ENCODE measurements at regions not wholly inside any gene's neighbourhood (a gene's known extent, or its start where the extent isn't known, plus 50 kb on each side); places are given as distances from the start of the nearest gene placed in this dataset.

DNA sequence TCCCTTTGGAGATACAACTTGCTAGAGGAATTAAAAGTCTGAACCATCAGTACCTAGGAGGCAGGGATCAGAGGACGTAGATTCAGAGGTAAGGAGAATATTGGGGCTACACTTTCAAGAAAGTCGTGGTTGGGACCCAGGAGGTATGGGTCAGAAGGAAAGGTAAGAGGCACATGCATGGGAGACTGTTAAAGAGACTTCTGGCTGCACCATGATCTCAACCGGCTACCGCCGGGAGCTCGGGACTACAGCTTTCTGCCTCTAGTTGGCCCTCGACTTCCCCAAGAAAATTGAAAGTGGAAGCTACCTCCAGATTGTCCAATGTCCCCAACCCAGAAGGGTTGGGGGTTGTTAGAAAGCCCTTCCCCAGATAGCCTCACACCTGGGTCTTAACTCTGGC is 355.7 kb upstream of the TMPRSS15 start:
- TF ChIP-seq, protein P1, sequence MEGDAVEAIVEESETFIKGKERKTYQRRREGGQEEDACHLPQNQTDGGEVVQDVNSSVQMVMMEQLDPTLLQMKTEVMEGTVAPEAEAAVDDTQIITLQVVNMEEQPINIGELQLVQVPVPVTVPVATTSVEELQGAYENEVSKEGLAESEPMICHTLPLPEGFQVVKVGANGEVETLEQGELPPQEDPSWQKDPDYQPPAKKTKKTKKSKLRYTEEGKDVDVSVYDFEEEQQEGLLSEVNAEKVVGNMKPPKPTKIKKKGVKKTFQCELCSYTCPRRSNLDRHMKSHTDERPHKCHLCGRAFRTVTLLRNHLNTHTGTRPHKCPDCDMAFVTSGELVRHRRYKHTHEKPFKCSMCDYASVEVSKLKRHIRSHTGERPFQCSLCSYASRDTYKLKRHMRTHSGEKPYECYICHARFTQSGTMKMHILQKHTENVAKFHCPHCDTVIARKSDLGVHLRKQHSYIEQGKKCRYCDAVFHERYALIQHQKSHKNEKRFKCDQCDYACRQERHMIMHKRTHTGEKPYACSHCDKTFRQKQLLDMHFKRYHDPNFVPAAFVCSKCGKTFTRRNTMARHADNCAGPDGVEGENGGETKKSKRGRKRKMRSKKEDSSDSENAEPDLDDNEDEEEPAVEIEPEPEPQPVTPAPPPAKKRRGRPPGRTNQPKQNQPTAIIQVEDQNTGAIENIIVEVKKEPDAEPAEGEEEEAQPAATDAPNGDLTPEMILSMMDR (IDR thresholded peaks at IDR 0.05; ENCODE audit: extremely low read depth in 1 of 2, insufficient read depth in 1 of 2, low read depth in 1 of 2, low read length in 2 of 2) = no peak
- no peak for TF ChIP-seq MYC (IDR thresholded peaks at IDR 0.05; ENCODE audit: low read depth, low read length)
- TF ChIP-seq POLR2A (IDR thresholded peaks at IDR 0.05; ENCODE audit: low read depth, low read length) = no peak
- no peak for TF ChIP-seq POLR2AphosphoS5 (IDR thresholded peaks at IDR 0.05; ENCODE audit: insufficient read depth, low read depth, low read length)
- TF ChIP-seq GATA2 (IDR thresholded peaks at IDR 0.05; ENCODE audit: insufficient read depth, insufficient read length, low read depth, low read length) = no peak
- TF ChIP-seq EZH2 (IDR thresholded peaks at IDR 0.05; ENCODE audit: borderline replicate concordance, low read depth, low read length, severe bottlenecking) = no peak
- TF ChIP-seq, protein P2, sequence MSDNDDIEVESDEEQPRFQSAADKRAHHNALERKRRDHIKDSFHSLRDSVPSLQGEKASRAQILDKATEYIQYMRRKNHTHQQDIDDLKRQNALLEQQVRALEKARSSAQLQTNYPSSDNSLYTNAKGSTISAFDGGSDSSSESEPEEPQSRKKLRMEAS (IDR thresholded peaks at IDR 0.05; ENCODE audit: insufficient read depth, insufficient read length) = no peak

Measured in endothelial cell of umbilical vein (primary cell).